Uterus (tissue), 2 donors: ENCODE measurements at regions not wholly inside any gene's neighbourhood (a gene's known extent, or its start where the extent isn't known, plus 50 kb on each side); places are given as distances from the start of the nearest gene placed in this dataset.

Experiments
- POLR2A ChIP-seq, 2 donors: fragments of 450-650 bp; IDR thresholded peaks; one replicate each; pipeline ENCODE4 v1.6.1; 2016; ENCODE audit warnings: antibody characterized with exemption in 2 of 2, mild to moderate bottlenecking in 1 of 2, moderate library complexity in 1 of 2
- TF ChIP-seq, protein P1 (sequence below), 4 experiments: fragments of 200-600 bp in 2 of 4; fragments of 450-650 bp in 2 of 4; sonication (generic) in 2 of 4; IDR thresholded peaks; one replicate each; pipeline ENCODE4 v1.5.1; 2016 to 2019; ENCODE audit warnings: antibody characterized with exemption in 4 of 4, mild to moderate bottlenecking in 2 of 4, moderate library complexity in 1 of 4

DNA sequence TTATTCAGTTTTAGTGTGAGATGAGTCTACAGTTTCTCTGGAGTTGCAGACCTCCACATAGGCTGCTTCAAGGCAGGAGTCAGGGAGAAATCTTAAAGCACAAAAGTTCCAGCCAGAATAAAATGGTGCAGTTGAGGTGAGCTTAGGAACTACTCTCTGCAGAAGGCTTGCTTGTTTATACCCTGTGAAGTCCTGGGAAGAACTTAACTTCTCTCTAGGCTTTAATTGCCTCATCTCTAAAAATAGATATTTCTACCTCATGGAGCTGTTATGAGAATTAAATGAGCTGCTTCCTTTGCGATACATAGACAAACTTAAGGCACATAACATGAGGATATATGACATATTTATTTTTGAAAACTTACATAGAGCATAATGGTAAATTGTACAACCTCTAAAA lies 286.2 kb downstream of the GPATCH2 start:
- TF ChIP-seq, protein P1, sequence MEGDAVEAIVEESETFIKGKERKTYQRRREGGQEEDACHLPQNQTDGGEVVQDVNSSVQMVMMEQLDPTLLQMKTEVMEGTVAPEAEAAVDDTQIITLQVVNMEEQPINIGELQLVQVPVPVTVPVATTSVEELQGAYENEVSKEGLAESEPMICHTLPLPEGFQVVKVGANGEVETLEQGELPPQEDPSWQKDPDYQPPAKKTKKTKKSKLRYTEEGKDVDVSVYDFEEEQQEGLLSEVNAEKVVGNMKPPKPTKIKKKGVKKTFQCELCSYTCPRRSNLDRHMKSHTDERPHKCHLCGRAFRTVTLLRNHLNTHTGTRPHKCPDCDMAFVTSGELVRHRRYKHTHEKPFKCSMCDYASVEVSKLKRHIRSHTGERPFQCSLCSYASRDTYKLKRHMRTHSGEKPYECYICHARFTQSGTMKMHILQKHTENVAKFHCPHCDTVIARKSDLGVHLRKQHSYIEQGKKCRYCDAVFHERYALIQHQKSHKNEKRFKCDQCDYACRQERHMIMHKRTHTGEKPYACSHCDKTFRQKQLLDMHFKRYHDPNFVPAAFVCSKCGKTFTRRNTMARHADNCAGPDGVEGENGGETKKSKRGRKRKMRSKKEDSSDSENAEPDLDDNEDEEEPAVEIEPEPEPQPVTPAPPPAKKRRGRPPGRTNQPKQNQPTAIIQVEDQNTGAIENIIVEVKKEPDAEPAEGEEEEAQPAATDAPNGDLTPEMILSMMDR (IDR thresholded peaks at IDR 0.05): no peak
- no peak for TF ChIP-seq POLR2A (IDR thresholded peaks at IDR 0.05)
